Right hindlimb (tissue), 1 donor: ENCODE measurements at regions not wholly inside any gene's neighbourhood (a gene's known extent, or its start where the extent isn't known, plus 50 kb on each side); places are given as distances from the start of the nearest gene placed in this dataset.

Experiments used
- DNase-seq: peaks from one replicate; pipeline ENCODE4 v3.0.0-alpha.2; 2018

DNA sequence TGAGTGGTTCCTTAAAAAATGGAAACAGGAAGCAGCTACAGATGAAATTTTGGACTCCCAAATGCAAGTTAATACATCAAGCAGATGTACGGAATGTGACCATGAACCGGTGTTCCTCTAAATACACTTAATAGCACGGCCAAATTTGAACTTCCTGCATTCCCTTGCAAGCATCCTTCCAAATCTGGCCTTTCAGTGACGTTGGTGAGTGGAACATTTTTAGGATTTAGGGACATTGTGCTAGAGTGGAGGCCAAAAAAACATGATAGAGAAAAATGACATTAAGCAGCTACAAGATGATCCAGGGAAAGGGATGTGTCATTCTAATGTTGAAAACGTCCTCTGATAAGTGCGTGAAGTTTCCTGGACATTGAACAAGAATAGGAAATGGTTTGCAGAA is 62.1 kb downstream of the CTAGE1 start:
- no peak for DNase-seq

- DNase-seq, result no peak
Measured at GRCh38 chr18:22355069-22355468, 62.6 kb downstream of the CTAGE1 start.

GRCh38 chr18:22349966-22350365 is 67.7 kb downstream of the CTAGE1 start:
- DNase-seq, result no peak

- DNase-seq, result no peak
Measured at GRCh38 chr18:22349317-22349898, 68.3 kb downstream of the CTAGE1 start.

GRCh38 chr18:22348521-22349316 is 69.0 kb downstream of the CTAGE1 start:
- peak; percentile 29 for DNase-seq

DNA sequence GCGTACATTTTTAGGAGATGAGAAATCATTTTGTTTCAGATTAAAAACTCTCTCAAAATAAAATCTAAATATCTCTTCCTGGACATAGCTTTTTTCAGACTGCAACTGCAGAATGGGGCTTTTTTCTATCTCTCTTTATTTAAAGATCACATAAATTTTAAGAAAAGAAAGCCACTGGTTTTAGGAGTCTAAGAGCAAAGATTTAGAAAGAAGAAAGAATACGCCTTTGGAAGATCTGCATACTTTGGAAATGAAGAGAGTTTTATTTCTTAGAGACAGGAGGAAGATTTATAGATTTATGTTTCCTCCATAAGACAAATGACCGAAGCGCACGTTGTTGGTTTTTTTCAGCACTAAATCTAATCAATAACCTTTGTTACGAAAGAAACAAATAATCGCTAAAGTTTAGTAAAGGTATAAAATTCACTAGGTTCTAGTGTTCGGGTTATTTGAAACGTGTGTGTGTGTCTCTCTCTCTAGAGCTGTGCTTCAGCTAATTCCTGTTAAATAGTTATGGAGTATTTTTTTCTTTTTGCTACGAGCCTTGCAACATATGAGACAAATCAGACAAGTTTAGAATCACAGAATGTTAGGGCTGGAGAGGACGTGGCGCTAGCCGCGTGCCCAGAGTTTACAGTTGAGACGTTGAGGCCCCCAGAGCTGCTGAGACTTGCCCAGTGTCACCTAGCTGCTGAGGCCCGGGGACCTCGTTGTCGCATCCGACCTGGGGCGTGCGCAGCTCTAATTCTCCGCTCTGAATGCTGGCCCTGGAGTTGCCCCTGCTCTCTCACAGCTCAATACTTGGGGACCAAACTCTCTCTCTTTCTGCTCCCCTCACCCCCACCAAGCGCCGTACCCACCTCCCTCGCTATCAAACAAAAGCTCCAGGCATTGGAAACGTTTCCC is 69.9 kb downstream of the CTAGE1 start:
- no peak for DNase-seq

GRCh38 chr18:22346953-22347605 is 70.6 kb downstream of the CTAGE1 start:
- DNase-seq, result no peak

DNA sequence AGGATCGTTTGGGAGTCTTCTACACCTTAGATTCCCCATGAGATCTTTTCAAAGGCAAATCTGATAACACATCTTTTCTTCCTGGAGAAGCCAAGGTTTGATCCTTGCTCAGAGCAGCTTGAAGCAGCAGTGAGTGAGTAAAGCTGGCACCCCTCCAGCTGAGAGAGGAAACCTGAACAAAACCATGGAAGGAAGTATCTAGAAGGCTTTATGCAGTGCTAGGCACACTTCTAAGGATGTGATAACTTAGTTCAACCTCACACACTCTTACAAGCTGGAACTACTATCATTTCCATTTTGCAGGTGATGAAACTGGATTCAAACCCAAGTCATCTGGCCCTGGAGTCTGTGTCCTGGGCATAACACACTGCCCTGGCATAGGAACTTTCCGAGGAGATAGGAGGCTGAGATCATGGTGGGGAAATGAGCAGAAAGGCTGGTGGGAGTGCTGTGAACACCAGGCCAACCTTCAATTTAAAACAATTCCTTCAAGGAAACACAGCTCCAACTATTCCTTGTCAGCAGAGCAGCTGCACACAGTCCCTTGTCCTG is 71.2 kb downstream of the CTAGE1 start:
- DNase-seq, result peak; percentile 35

DNA sequence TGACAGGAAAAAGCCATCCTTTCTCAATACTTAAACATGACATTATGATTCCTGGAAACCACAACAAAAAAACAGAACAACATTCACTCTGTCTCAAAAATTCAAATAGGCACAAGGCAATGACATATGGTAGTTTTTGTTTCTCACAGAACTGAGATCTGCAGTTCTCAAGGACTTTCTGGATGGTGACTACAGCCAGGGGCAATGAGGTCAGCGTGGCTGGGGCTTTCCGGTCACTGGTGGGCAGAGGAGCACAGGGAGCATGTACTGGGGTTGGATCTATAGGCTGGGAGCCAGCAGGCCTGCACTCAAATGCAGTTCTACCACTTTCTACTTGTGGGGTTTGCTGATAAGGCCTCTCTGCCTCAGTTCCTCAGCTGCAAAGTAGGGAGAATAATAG is 72.0 kb downstream of the CTAGE1 start:
- no peak for DNase-seq

GRCh38 chr18:22344908-22345670 is 72.6 kb downstream of the CTAGE1 start:
- DNase-seq, result no peak

DNA sequence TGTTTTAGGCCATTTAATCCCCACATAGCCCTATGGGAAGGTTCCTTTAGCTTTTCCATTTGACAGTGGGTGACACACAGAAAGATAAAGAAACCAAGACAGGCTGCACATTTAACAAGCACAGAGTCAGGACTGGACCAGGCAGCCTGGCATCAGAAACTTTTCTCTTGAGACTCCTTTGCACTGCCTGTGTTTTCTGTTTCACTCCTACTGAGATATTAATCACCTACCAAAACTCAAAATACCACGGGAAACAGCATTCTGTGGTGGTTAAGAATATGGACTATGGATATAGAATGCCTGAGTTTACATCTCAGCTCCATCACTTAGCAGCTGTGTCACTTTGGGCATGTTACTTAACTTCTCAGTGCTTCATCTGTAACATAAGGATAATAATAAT is 73.3 kb downstream of the CTAGE1 start:
- DNase-seq, result no peak

- no peak for DNase-seq
Measured at GRCh38 chr18:22343613-22344012, 74.1 kb downstream of the CTAGE1 start.

DNA sequence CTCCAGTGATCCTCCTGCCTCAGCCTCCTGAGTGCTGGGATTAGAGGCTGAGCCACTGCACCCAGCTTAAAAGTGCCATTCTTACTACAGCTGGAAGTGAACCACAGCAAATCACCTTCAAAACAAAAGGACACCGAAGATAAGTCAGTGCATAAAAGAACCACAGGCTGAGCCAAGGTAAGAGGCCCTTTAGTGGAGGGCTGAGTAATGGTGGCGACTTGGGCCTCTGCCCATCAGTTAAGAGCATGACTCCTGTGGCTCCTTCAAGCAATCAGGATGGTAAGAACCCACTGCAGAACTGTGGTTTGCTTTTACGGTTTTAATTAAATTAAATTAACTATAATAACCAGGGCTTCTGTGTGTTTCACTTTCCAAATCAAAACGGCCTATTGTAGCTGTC is 75.1 kb downstream of the CTAGE1 start:
- DNase-seq, result no peak

- DNase-seq, result no peak
Measured at GRCh38 chr18:22340331-22340730, 77.4 kb downstream of the CTAGE1 start.

- DNase-seq, result no peak
Measured at GRCh38 chr18:22339913-22340312, 77.8 kb downstream of the CTAGE1 start.

DNA sequence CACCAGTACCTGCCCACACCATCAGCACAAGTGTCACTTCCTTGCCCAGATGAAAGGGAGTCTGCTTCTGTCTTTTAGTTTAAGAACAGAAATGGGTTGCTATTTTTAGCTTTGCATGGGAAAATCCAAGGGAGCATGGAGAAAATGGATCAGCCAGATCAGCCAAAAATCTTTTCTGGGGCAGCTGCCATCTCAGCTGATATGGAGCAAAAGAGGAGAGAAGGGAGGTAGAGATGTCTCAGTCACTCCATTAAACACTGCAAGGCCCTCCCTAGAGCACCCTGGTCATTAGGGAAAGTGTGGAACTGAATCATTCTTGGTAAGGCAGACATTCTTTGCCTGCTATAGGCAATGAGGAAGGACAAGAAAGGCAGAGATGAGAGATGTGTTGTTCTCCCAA is 79.9 kb downstream of the CTAGE1 start:
- DNase-seq, result no peak

GRCh38 chr18:22337306-22337705 is 80.4 kb downstream of the CTAGE1 start:
- no peak for DNase-seq

DNA sequence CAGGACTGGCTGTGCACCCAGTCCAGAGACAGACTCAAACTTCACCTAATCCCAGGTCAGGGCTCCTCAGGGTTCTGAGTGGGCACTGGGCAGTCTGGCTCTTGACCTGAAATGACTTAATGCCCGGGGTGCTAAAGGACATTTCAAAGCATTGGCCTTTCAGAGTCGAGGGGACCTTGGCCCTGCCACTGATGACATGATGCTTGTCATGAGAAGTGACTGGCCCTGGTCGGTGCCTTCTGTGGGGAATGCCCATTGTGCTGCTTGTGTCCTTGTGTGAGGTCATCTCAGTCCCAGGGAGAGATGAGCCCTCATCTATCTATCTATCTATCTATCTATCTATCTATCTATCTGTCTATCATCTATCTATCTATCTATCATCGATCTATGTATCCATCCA is 81.3 kb downstream of the CTAGE1 start:
- no peak for DNase-seq

- no peak for DNase-seq
Measured at GRCh38 chr18:22335731-22336198, 82.0 kb downstream of the CTAGE1 start.

DNA sequence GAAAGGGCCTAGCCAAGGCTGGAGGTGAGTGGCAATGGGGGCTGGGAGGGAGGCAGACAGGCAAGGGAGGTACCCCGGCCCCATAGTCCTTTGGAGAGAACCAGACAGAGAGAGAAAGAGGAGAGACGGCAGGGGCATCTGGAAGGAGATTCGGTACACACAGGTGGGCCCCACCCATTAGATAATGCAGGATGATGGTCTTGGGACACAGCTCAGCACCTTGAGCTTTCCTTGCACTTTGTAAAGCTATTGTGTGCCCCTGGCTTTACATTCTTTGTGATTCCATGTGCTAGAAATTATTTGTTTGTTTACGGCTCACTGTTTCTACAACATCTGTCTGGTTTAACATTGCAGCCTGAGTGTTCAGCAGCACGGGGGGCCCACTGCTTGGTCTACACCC is 83.1 kb downstream of the CTAGE1 start:
- no peak for DNase-seq

- no peak for DNase-seq
Measured at GRCh38 chr18:22332590-22332989, 85.1 kb downstream of the CTAGE1 start.

DNA sequence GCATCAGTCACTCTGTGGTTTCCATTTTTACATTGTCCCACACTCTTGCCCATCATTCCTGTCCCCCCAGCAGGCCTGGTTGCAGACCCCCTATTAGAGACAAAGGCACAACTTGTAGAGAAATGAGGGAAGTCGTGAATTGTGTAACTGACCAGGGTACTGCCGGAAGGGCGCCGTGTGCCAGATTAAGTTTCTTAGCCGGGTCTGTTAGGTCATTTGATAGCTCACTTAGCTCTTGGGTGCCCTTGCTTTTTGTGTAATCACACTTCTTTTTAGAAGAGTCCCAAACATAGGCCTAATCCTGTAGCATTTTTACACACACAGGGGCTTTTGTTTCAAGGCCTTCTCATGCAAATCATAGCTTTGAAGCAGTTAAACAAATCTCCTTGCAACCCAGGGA is 87.2 kb downstream of the CTAGE1 start:
- no peak for DNase-seq
